Liver (tissue), 2 donors: ENCODE measurements at regions not wholly inside any gene's neighbourhood (a gene's known extent, or its start where the extent isn't known, plus 50 kb on each side); places are given as distances from the start of the nearest gene placed in this dataset.

Source experiments
- CTCF ChIP-seq: fragments of 150-350 bp; IDR thresholded peaks from 2 replicates; pipeline ENCODE4 v1.5.1; 2017; ENCODE audit warnings: improper control_type of control experiment, low read depth, low read length; ENCODE audit not compliant: missing input control
- ZBTB33 ChIP-seq: IDR thresholded peaks from 2 replicates; pipeline ENCODE4 v1.6.1; 2016; ENCODE audit warnings: antibody characterized with exemption
- donor health status: healthy.

DNA sequence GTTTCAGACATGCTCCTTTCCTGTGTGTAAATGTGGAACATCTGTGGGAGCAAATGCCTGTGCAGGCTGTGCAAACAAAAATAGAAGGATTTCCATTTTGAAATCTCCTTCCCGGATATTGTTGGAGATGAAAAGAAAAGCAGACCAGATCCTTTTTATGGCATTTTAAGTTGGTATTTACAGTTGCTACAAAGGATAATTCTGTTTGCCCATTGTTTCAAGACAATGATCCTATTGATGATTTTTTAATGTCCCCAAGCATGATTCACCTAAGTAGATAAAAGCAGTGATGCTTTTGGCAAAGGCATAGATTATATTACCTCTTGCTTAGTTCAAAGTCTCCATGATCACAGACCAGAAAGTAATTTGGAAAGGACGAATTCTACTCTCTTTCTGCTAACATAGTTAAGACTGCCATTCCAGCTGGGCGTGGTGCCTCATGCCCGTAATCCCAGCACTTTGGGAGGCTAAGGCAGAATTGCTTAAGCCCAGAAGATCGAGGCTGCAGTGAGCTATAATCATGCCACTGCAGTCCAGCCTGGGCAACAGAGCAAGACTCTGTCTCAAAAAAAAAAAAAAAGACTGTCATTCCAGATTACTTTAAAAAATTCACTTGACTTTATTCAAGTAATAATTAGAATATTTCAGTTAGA is 209.6 kb upstream of the SLC39A10 start:
- no peak for TF ChIP-seq CTCF
- TF ChIP-seq ZBTB33 = no peak
